Esophagus muscularis mucosa (tissue), 4 donors: ENCODE measurements at regions not wholly inside any gene's neighbourhood (a gene's known extent, or its start where the extent isn't known, plus 50 kb on each side); places are given as distances from the start of the nearest gene placed in this dataset.

Experiments used
- DNase-seq: peaks from one replicate; pipeline ENCODE4 v3.0.0-alpha.2; 2017; ENCODE audit errors: extremely low spot score
- H3K27ac ChIP-seq, 4 donors: fragments of 200-600 bp; sonication (generic); replicated peaks in 1 of 4; 1 replicate in 3 of 4; 2 replicates in 1 of 4; pipeline ENCODE4 v1.5.1; 2016 to 2019; ENCODE audit warnings: mild to moderate bottlenecking in 1 of 4
- H3K27me3 ChIP-seq, 4 donors: fragments of 200-600 bp; sonication (generic); one replicate each; pipeline versions ENCODE4 v1.5.1 to v1.6.0; 2016 to 2019
- H3K36me3 ChIP-seq, 4 donors: fragments of 200-600 bp; sonication (generic); one replicate each; pipeline ENCODE4 v1.5.1; 2016 to 2019
- H3K4me1 ChIP-seq, 4 donors: fragments of 200-600 bp; sonication (generic); one replicate each; pipeline ENCODE4 v1.5.1; 2016 to 2019
- H3K4me3 ChIP-seq, 4 donors: fragments of 200-600 bp; sonication (generic); 1 replicate in 2 of 4; 2 replicates in 2 of 4; pipeline ENCODE4 v1.5.1; 2016 to 2019; ENCODE audit warnings: mild to moderate bottlenecking in 4 of 4, moderate library complexity in 1 of 4
- H3K9me3 ChIP-seq, 4 donors: fragments of 200-600 bp; sonication (generic); 1 replicate in 3 of 4; 2 replicates in 1 of 4; pipeline ENCODE4 v1.5.1; 2016 to 2019
- EP300 ChIP-seq: sonication (generic); formaldehyde crosslinking; IDR thresholded peaks from one replicate; pipeline ENCODE4 v1.6.1; 2017; ENCODE audit warnings: antibody characterized with exemption
- POLR2A ChIP-seq: fragments of 450-650 bp; IDR thresholded peaks from one replicate; pipeline ENCODE4 v1.6.1; 2017; ENCODE audit warnings: antibody characterized with exemption, moderate library complexity, mild to moderate bottlenecking, low read depth
- POLR2AphosphoS5 ChIP-seq, 2 donors: sonication (generic); formaldehyde crosslinking; IDR thresholded peaks; one replicate each; pipeline ENCODE4 v1.6.1; 2017; ENCODE audit warnings: antibody characterized with exemption in 2 of 2
- WGBS: methylation state at CpG from one replicate; pipeline ENCODE4 v1.1.5; 2018; 5-methylcytosine and 5-hydroxymethylcytosine counted together
- intact Hi-C: fragments of 100-400 bp; cut with DNase I; formaldehyde crosslinking; loops from one replicate; pipeline ENCODE4 v1.15.1; 2023
- TF ChIP-seq, protein P1 (sequence below), 3 experiments: fragments of 200-600 bp in 2 of 3; fragments of 450-650 bp in 1 of 3; sonication (generic) in 2 of 3; IDR thresholded peaks; one replicate each; pipeline ENCODE4 v1.5.1; 2017 to 2019; ENCODE audit warnings: antibody characterized with exemption in 3 of 3, mild to moderate bottlenecking in 2 of 3, moderate library complexity in 1 of 3

DNA sequence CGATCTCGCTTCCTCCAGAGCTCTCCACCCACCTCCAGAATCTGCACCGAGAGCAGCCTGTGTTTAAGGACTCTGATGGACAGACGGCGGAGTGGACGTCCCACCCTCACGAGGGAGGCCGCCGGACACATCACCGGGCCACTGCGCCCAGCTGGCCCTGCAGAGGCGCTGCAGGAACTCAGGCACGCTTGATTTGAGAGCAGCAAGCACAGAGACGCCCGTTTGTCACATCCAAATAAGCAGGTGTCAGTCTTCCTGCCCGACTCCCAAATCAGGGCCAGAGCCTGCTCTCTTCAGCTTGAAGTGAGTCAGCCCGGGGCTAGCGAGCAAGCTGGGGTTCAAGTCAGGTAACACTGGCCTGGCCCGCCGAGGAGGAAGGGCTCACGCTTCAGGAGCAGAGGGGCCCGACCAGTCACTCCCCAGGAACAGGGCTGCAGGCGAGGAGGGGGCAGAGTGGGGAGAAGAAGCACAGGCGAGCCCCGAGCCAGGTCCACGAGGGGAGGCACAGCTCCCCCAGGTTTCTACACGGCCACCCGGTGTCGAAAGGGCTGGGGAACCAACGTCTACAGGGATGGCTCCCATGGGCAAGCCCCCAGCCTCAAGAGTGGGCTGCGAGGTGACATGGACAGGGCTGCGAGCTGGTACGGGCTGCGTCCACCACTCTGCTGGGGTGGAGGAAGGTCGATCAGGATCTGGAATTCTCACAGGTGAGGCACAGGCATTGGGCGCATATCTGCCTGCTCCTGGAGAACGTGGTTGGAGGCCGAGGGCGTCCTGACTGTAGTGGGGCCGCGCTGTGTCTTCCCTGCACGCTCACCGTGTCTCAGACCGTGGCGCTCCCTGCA is 52.5 kb upstream of the CTDP1 start:
- Histone ChIP-seq H3K4me1 (peaks cover 0 to 8% (median 4%) of the 10 kb centered on the region in 4 donors), H3K4me3 (no peak overlapping the region), H3K27ac (no peak overlapping the region), H3K9me3 (no peaks in the 10 kb centered on the region), H3K27me3 (peaks cover 0 to 52% (median 0%) of the 10 kb centered on the region in 4 donors), H3K36me3 (no peaks in the 10 kb centered on the region)
- DNase-seq = no peak
- TF ChIP-seq, protein P1, sequence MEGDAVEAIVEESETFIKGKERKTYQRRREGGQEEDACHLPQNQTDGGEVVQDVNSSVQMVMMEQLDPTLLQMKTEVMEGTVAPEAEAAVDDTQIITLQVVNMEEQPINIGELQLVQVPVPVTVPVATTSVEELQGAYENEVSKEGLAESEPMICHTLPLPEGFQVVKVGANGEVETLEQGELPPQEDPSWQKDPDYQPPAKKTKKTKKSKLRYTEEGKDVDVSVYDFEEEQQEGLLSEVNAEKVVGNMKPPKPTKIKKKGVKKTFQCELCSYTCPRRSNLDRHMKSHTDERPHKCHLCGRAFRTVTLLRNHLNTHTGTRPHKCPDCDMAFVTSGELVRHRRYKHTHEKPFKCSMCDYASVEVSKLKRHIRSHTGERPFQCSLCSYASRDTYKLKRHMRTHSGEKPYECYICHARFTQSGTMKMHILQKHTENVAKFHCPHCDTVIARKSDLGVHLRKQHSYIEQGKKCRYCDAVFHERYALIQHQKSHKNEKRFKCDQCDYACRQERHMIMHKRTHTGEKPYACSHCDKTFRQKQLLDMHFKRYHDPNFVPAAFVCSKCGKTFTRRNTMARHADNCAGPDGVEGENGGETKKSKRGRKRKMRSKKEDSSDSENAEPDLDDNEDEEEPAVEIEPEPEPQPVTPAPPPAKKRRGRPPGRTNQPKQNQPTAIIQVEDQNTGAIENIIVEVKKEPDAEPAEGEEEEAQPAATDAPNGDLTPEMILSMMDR (IDR thresholded peaks at IDR 0.05) = no peak
- no peak for TF ChIP-seq EP300
- no peak for TF ChIP-seq POLR2AphosphoS5 (IDR thresholded peaks at IDR 0.05)
- no peak for TF ChIP-seq POLR2A
- WGBS = 84% methylated on average over 31 of the region's 45 CpGs
- intact Hi-C loops = no loop called here

DNA sequence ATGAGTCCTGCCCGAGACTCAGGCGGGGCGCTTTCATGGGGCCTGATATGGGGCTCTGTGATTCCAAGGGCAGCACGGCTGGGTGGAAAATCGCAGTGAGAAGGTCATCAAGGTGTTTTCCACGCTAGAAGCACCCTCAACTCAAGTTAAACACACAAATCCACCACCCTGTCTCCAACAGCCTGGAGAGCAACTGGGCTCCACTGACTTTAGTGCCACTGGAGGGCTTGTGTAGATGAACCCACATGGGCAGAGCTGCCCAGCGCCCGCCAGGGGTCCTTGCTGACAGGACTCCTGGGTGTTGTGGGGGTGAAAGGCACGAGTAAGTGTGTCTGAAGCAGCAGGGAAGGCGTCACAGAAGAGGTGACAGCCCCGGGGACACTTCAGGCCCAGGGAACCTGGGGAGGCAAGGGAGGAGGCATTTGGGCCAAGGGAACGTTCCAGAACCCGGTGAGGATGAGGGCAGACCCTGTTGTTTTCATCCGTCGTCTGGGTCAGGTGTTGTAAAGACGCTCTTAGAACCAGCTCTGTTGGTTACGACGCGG is 51.8 kb upstream of the CTDP1 start:
- H3K9me3 ChIP-seq = no peaks in the 10 kb centered on the region
- TF ChIP-seq, protein P1 (IDR thresholded peaks at IDR 0.05) = no peak
- no peak for TF ChIP-seq POLR2A
- no peak for TF ChIP-seq EP300
- TF ChIP-seq POLR2AphosphoS5 (IDR thresholded peaks at IDR 0.05) = no peak
- peaks cover 0 to 8% (median 4%) of the 10 kb centered on the region in 4 donors for H3K4me1 ChIP-seq
- WGBS = 89% methylated on average over 17 of the region's 19 CpGs
- no peaks in the 10 kb centered on the region for H3K36me3 ChIP-seq
- intact Hi-C loops = no loop called here
- H3K27ac ChIP-seq = no peak overlapping the region
- H3K4me3 ChIP-seq = no peak overlapping the region
- no peak for DNase-seq
- peaks cover 0 to 52% (median 0%) of the 10 kb centered on the region in 4 donors for H3K27me3 ChIP-seq

DNA sequence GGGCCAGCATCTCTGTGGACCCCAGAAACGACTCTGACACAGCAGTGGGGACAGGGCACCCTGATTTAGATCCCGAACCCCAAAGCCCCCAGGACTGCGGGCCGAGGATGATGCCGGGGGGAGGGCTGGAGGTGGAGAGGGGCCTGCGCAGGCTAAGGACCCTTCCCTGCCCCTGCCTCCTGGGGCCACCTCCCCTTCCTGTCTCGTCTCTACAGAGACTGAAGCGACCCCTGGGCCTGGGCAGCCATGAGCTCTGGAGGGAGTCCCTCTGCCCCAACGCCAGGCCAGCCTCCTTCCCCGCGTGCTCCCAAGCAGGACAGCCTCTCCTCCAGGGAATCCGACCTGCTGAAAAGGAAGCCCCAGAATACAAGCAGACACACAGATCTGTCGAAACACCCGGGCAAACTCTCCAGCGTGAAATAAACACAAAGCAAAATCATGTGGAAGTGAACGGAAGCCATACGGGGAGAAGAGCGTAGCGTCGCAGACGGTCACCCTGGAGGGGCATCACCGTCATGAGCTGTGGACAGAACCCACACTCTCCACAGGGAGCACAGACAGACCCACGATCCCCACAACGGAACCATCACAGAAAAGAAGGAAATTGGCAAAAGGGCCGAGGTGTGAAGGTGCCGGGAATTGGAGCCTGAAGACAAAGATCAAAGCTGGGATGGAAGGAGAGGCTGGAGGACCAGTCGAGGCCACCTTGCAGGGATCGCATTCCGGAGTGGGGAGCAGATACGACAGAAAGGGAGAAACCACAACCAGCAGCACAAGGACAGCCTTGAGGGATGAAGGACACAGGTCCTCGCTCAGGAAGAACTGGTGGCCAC is 51.0 kb upstream of the CTDP1 start:
- Histone ChIP-seq H3K9me3 (no peaks in the 10 kb centered on the region), H3K4me1 (peaks cover 0 to 8% (median 4%) of the 10 kb centered on the region in 4 donors), H3K4me3 (no peak overlapping the region), H3K27ac (no peak overlapping the region), H3K36me3 (no peaks in the 10 kb centered on the region), H3K27me3 (peaks cover 0 to 47% (median 0%) of the 10 kb centered on the region in 4 donors)
- TF ChIP-seq EP300 = no peak
- TF ChIP-seq, protein P1 (IDR thresholded peaks at IDR 0.05) = no peak
- TF ChIP-seq POLR2AphosphoS5 (IDR thresholded peaks at IDR 0.05) = no peak
- TF ChIP-seq POLR2A = no peak
- DNase-seq = no peak
- 80% methylated on average over 24 of the region's 31 CpGs for WGBS
- intact Hi-C loops = no loop called here

DNA sequence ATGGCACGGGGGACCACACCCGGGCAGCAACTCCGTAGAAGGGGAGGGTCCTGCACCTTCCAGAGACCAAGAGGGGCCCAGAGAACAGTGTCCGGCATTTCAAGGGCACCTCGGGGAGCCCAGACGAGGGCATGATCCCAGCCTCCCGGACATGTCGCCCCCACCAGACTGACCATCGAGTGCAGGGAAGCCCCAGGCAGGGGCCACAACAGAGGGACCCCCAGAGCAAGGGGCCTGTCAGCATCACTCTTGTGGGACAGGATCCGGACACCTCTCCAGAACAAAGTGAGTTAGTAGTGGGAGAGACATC is 50.4 kb upstream of the CTDP1 start:
- Histone ChIP-seq H3K9me3 (no peaks in the 10 kb centered on the region), H3K36me3 (no peaks in the 10 kb centered on the region), H3K27ac (no peak overlapping the region), H3K27me3 (peaks cover 0 to 41% (median 0%) of the 10 kb centered on the region in 4 donors), H3K4me3 (no peak overlapping the region), H3K4me1 (peaks cover 0 to 8% (median 4%) of the 10 kb centered on the region in 4 donors)
- no peak for DNase-seq
- TF ChIP-seq POLR2AphosphoS5 (IDR thresholded peaks at IDR 0.05) (no peak), POLR2A (no peak), EP300 (no peak)
- TF ChIP-seq, protein P1 (IDR thresholded peaks at IDR 0.05) = no peak
- 91% methylated on average over 6 of the region's 10 CpGs for WGBS
- intact Hi-C loops = no loop called here
